NCI-H2029 treated with DMSO at 0.1 percent for 48 hours (cell line): ENCODE measurements at regions not wholly inside any gene's neighbourhood (a gene's known extent, or its start where the extent isn't known, plus 50 kb on each side); places are given as distances from the start of the nearest gene placed in this dataset.
A peak's percentile ranks its signal among the peaks of the same experiment; 100 is the strongest.

Source experiments
- DNase-seq: peaks from one replicate; lab custom pipeline; 2025; lab: John Stamatoyannopoulos, UW

- DNase-seq = no peak
These were observed 85.8 kb upstream of the PRNP start for GRCh38 chr20:4600308-4601014.

- DNase-seq = no peak
These were observed 89.0 kb upstream of the PRNP start for GRCh38 chr20:4597215-4597614.

GRCh38 chr20:4593149-4593525 lies 93.1 kb upstream of the PRNP start:
- DNase-seq = no peak

- peak; percentile 36 for DNase-seq
These were observed 93.7 kb upstream of the PRNP start for GRCh38 chr20:4592316-4593148.

GRCh38 chr20:4591975-4592315 lies 94.3 kb upstream of the PRNP start:
- no peak for DNase-seq

GRCh38 chr20:4585758-4586157 lies 100.5 kb upstream of the PRNP start:
- DNase-seq = no peak

GRCh38 chr20:4585104-4585753 lies 101.0 kb upstream of the PRNP start:
- no peak for DNase-seq

- no peak for DNase-seq
These were observed 101.7 kb upstream of the PRNP start for GRCh38 chr20:4584510-4584909.

- no peak for DNase-seq
These were observed 104.4 kb upstream of the PRNP start for GRCh38 chr20:4581838-4582237.

- no peak for DNase-seq
These were observed 107.9 kb upstream of the PRNP start for GRCh38 chr20:4578375-4578774.

- no peak for DNase-seq
These were observed 111.9 kb upstream of the PRNP start for GRCh38 chr20:4574356-4574690.

- DNase-seq = no peak
These were observed 112.5 kb upstream of the PRNP start for GRCh38 chr20:4573564-4574355.

GRCh38 chr20:4571759-4572531 lies 114.3 kb upstream of the PRNP start:
- DNase-seq = no peak

GRCh38 chr20:4569865-4570264 lies 116.4 kb upstream of the PRNP start:
- no peak for DNase-seq

GRCh38 chr20:4569092-4569491 lies 117.2 kb upstream of the PRNP start:
- DNase-seq = no peak

- DNase-seq = no peak
These were observed 117.8 kb upstream of the PRNP start for GRCh38 chr20:4568361-4568959.

GRCh38 chr20:4567170-4567569 lies 119.1 kb upstream of the PRNP start:
- DNase-seq = no peak

GRCh38 chr20:4563534-4563933 lies 122.7 kb upstream of the PRNP start:
- no peak for DNase-seq

- no peak for DNase-seq
These were observed 123.2 kb upstream of the PRNP start for GRCh38 chr20:4563031-4563430.

- no peak for DNase-seq
These were observed 125.6 kb upstream of the PRNP start for GRCh38 chr20:4560667-4561066.

- no peak for DNase-seq
These were observed 126.3 kb upstream of the PRNP start for GRCh38 chr20:4559906-4560305.
